ENCODE measurements at regions not wholly inside any gene's neighbourhood (a gene's known extent, or its start where the extent isn't known, plus 50 kb on each side); places are given as distances from the start of the nearest gene placed in this dataset.
"Not testable (repeated sequence)": the region's sequence is repeated elsewhere in the genome, so short reads cannot be mapped to it uniquely, and the experiment has no call there.

DNA sequence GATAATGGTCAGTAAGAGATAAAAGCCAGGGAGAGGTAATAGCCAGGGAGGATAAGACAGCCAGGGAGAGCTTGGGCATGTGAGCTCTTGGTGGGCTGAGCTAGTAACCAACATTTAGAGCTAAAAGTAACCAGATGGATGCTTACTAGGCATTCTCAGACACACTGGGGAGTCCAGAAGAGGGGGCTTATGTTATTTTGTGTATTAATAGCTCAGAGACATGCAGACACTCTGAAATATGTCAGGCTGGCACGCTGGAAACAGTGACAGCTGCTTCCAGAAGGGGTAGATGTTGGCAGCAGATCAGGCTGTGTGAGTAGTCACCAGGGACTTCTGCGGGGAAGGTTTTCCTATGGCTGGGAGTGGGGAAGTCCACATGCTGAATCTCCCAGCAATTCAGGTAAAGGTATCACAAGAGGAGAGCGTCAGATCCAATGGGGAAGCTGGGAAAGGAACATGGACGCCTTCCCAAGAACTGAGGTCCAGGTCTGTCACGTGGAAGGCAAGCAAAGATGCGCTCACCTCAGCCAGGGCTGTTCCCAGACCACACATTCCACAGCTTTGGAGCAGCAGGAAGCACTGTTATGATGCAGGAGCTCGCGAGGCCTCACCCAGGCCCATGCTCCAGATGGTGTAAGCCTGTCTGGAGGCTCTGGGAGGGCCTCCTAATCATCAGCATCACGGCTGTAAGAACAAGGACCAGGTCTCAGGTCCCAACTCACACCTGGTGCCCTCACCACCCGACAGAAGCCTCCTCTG, 196.0 kb downstream of the ATP6V0E2 start:
- not testable (repeated sequence) for TF ChIP-seq ZNF83 (CRISPR knock-in tag; IDR thresholded peaks at IDR 0.05; ENCODE audit: borderline replicate concordance); MXD4 (CRISPR knock-in tag; IDR thresholded peaks at IDR 0.05)
- TF ChIP-seq, protein P1, sequence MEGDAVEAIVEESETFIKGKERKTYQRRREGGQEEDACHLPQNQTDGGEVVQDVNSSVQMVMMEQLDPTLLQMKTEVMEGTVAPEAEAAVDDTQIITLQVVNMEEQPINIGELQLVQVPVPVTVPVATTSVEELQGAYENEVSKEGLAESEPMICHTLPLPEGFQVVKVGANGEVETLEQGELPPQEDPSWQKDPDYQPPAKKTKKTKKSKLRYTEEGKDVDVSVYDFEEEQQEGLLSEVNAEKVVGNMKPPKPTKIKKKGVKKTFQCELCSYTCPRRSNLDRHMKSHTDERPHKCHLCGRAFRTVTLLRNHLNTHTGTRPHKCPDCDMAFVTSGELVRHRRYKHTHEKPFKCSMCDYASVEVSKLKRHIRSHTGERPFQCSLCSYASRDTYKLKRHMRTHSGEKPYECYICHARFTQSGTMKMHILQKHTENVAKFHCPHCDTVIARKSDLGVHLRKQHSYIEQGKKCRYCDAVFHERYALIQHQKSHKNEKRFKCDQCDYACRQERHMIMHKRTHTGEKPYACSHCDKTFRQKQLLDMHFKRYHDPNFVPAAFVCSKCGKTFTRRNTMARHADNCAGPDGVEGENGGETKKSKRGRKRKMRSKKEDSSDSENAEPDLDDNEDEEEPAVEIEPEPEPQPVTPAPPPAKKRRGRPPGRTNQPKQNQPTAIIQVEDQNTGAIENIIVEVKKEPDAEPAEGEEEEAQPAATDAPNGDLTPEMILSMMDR (CRISPR knock-in tag; IDR thresholded peaks at IDR 0.05), result not testable (repeated sequence)
- TF ChIP-seq, protein P2, sequence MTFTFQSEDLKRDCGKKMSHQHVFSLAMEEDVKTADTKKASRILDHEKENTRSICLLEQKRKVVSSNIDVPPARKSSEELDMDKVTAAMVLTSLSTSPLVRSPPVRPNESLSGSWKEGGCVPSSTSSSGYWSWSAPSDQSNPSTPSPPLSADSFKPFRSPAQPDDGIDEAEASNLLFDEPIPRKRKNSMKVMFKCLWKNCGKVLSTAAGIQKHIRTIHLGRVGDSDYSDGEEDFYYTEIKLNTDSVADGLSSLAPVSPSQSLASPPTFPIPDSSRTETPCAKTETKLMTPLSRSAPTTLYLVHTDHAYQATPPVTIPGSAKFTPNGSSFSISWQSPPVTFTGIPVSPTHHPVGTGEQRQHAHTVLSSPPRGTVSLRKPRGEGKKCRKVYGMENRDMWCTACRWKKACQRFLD (CRISPR knock-in tag; IDR thresholded peaks at IDR 0.05; ENCODE audit: borderline replicate concordance), result not testable (repeated sequence)
